Panc1 (cell line): ENCODE measurements at regions not wholly inside any gene's neighbourhood (a gene's known extent, or its start where the extent isn't known, plus 50 kb on each side); places are given as distances from the start of the nearest gene placed in this dataset.

Experiments
- ATAC-seq: fragments of 200-7000 bp; cut with Tn5 transposase; 2 replicates; pipeline ENCODE4 v1.9.1; 2020; ENCODE audit warnings: mild to moderate bottlenecking, moderate library complexity
- BruUV-seq: library from RNA; stranded (reverse); fragments of 400-500 nt; replicated peaks from 2 replicates; lab custom pipeline; 2021; lab: Mats Ljungman, UMichigan
- CTCF ChIA-PET: fragments of 300-600 bp; sonication (Branson Sonifier 250); formaldehyde crosslinking; loops from one replicate; lab custom pipeline; 2022; ENCODE audit warnings: antibody characterized with exemption; lab: Charles Lee
- POLR2A ChIA-PET: fragments of 300-600 bp; sonication (Branson Sonifier 250); formaldehyde crosslinking; loops from one replicate; lab custom pipeline; 2022; ENCODE audit warnings: antibody characterized with exemption; lab: Charles Lee
- DNase-seq: peaks from one replicate; pipeline ENCODE4 v3.0.0-alpha.2; 2010; ENCODE audit warnings: low read depth, low spot score
- H3K27ac ChIP-seq: 2 replicates; pipeline ENCODE4 v1.5.1; 2011; ENCODE audit warnings: mild to moderate bottlenecking, low read length, inconsistent platforms
- H3K27me3 ChIP-seq: fragments of 200-500 bp; sonication (Bioruptor generic); 2 replicates; pipeline ENCODE4 v1.6.0; 2014; ENCODE audit warnings: low read length, inconsistent platforms; ENCODE audit not compliant: control insufficient read depth, insufficient read depth
- H3K36me3 ChIP-seq: fragments of 200-500 bp; sonication (Bioruptor generic); 2 replicates; pipeline ENCODE4 v1.5.1; 2014; ENCODE audit warnings: inconsistent platforms, mild to moderate bottlenecking, low read length, moderate library complexity; ENCODE audit not compliant: control insufficient read depth, insufficient read depth
- H3K4me1 ChIP-seq: 2 replicates; pipeline ENCODE4 v1.5.1; 2011; ENCODE audit warnings: inconsistent platforms, mild to moderate bottlenecking, low read length, moderate library complexity; ENCODE audit not compliant: control insufficient read depth, insufficient read depth
- H3K4me3 ChIP-seq, 2 experiments: 2 replicates each; pipeline ENCODE4 v1.5.1; 2011 to 2012; ENCODE audit warnings: low read depth in 2 of 2, low read length in 2 of 2, mild to moderate bottlenecking in 2 of 2, inconsistent platforms in 1 of 2, moderate library complexity in 1 of 2
- H3K9me3 ChIP-seq: fragments of 200-500 bp; sonication (Bioruptor generic); 2 replicates; pipeline ENCODE4 v1.5.1; 2014; ENCODE audit warnings: low read depth, mild to moderate bottlenecking, inconsistent platforms, low read length, moderate library complexity; ENCODE audit not compliant: control insufficient read depth, insufficient read depth
- CTCF ChIP-seq: fragments of 450-650 bp; IDR thresholded peaks from 2 replicates; pipeline ENCODE4 v1.5.1; 2017; ENCODE audit warnings: mild to moderate bottlenecking
- POLR2AphosphoS5 ChIP-seq: IDR thresholded peaks from 2 replicates; pipeline ENCODE4 v1.6.1; 2012; ENCODE audit warnings: mild to moderate bottlenecking, low read depth, low read length, moderate library complexity
- REST ChIP-seq, 2 experiments: IDR thresholded peaks; 2 replicates each; pipeline ENCODE4 v1.6.1; 2011 to 2012; ENCODE audit warnings: low read depth in 2 of 2, control low read depth in 1 of 2, low read length in 1 of 2, mild to moderate bottlenecking in 1 of 2, moderate library complexity in 1 of 2; ENCODE audit not compliant: insufficient read depth in 1 of 2
- SIN3A ChIP-seq: IDR thresholded peaks from 2 replicates; pipeline ENCODE4 v1.6.1; 2012; ENCODE audit warnings: low read depth, mild to moderate bottlenecking, low read length, moderate library complexity, borderline replicate concordance; ENCODE audit not compliant: insufficient read depth
- TCF7L2 ChIP-seq: IDR thresholded peaks from 2 replicates; pipeline ENCODE4 v1.6.1; 2011; ENCODE audit warnings: mild to moderate bottlenecking, low read depth, low read length, inconsistent platforms
- in situ Hi-C: cut with HindIII; loops from 2 replicates; pipeline ENCODE4 v1.10.0; 2016; ENCODE audit warnings: low sequenced_read_pairs, low pct_unique_long_range_greater_than_20kb
- intact Hi-C: fragments of 100-400 bp; cut with micrococcal nuclease; formaldehyde crosslinking; loops from one replicate; pipeline ENCODE4 v1.10.0; 2022; ENCODE audit not compliant: unreplicated experiment

GRCh38 chr7:72467237-72467636 lies 55.1 kb upstream of the CALN1 start:
- ChIA-PET CTCF (no interaction called here), POLR2A (no interaction called here)
- H3K4me1 ChIP-seq: no peaks in the 10 kb centered on the region
- no peaks in the 10 kb centered on the region for H3K36me3 ChIP-seq
- in situ Hi-C loops (no loop called here), intact Hi-C loops (no loop called here)
- no peak for TF ChIP-seq CTCF
- TF ChIP-seq POLR2AphosphoS5: no peak
- no peak for TF ChIP-seq SIN3A
- no peak for TF ChIP-seq TCF7L2
- no peak for TF ChIP-seq REST (IDR thresholded peaks at IDR 0.05; ENCODE audit: insufficient read depth in 1 of 2, low read depth in 2 of 2, low read length in 1 of 2)
- H3K9me3 ChIP-seq: no peaks in the 10 kb centered on the region
- BruUV-seq: no TSS peak
- ATAC-seq (no peak), DNase-seq (no peak)
- H3K4me3 ChIP-seq: no peak overlapping the region
- H3K27ac ChIP-seq: no peak overlapping the region
- no peaks in the 10 kb centered on the region for H3K27me3 ChIP-seq

GRCh38 chr7:72466797-72467196 lies 54.7 kb upstream of the CALN1 start:
- no peak for DNase-seq
- Histone ChIP-seq H3K27me3 (no peaks in the 10 kb centered on the region), H3K9me3 (no peaks in the 10 kb centered on the region), H3K4me3 (no peak overlapping the region), H3K36me3 (no peaks in the 10 kb centered on the region), H3K4me1 (no peaks in the 10 kb centered on the region), H3K27ac (no peak overlapping the region)
- no peak for TF ChIP-seq TCF7L2
- no TSS peak for BruUV-seq
- intact Hi-C loops: no loop called here
- in situ Hi-C loops: no loop called here
- ChIA-PET CTCF (no interaction called here), POLR2A (no interaction called here)
- ATAC-seq: no peak

- peak; percentile 48; the same call in 1 of the 2 replicates for ATAC-seq
- in situ Hi-C loops: no loop called here
- H3K27me3 ChIP-seq: no peaks in the 10 kb centered on the region
These were observed 53.4 kb upstream of the CALN1 start for GRCh38 chr7:72465521-72465920.

More at GRCh38 chr7:72465521-72465920, 53.4 kb upstream of the CALN1 start:
- no peaks in the 10 kb centered on the region for H3K9me3 ChIP-seq
- no peak for DNase-seq
- no peaks in the 10 kb centered on the region for H3K36me3 ChIP-seq
- H3K4me1 ChIP-seq: no peaks in the 10 kb centered on the region
- 0 out of 4 replicates have a peak overlapping the region, but pooled peaks of 1 of the 2 experiments have one; percentile 18 for H3K4me3 ChIP-seq
- no TSS peak for BruUV-seq
- TF ChIP-seq POLR2AphosphoS5 (no peak), SIN3A (no peak), TCF7L2 (no peak), CTCF (no peak), REST (IDR thresholded peaks at IDR 0.05; ENCODE audit: insufficient read depth in 1 of 2, low read depth in 2 of 2, low read length in 1 of 2) (no peak)
- H3K27ac ChIP-seq: no peak overlapping the region
- intact Hi-C loops: no loop called here
- ChIA-PET CTCF (no interaction called here), POLR2A (no interaction called here)
